C4-2B (cell line): ENCODE measurements at regions not wholly inside any gene's neighbourhood (a gene's known extent, or its start where the extent isn't known, plus 50 kb on each side); places are given as distances from the start of the nearest gene placed in this dataset.

Experiments used
- H3K27ac ChIP-seq: fragments of 450-650 bp; 2 replicates; pipeline ENCODE4 v1.5.1; 2017
- ZFX ChIP-seq: fragments of 450-650 bp; IDR thresholded peaks from 2 replicates; pipeline ENCODE4 v1.6.1; 2017
- TF ChIP-seq, protein P1 (sequence below): fragments of 450-650 bp; conservative IDR thresholded peaks from 2 replicates; pipeline ENCODE4 v1.5.1; 2017; ENCODE audit warnings: mild to moderate bottlenecking

GRCh38 chr11:33467966-33468365, 210.8 kb downstream of the HIPK3 start:
- TF ChIP-seq, protein P1, sequence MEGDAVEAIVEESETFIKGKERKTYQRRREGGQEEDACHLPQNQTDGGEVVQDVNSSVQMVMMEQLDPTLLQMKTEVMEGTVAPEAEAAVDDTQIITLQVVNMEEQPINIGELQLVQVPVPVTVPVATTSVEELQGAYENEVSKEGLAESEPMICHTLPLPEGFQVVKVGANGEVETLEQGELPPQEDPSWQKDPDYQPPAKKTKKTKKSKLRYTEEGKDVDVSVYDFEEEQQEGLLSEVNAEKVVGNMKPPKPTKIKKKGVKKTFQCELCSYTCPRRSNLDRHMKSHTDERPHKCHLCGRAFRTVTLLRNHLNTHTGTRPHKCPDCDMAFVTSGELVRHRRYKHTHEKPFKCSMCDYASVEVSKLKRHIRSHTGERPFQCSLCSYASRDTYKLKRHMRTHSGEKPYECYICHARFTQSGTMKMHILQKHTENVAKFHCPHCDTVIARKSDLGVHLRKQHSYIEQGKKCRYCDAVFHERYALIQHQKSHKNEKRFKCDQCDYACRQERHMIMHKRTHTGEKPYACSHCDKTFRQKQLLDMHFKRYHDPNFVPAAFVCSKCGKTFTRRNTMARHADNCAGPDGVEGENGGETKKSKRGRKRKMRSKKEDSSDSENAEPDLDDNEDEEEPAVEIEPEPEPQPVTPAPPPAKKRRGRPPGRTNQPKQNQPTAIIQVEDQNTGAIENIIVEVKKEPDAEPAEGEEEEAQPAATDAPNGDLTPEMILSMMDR, result no peak
- no peak for TF ChIP-seq ZFX
- no peak overlapping the region for H3K27ac ChIP-seq

GRCh38 chr11:33463059-33463458, 205.9 kb downstream of the HIPK3 start:
- no peak for TF ChIP-seq ZFX
- TF ChIP-seq, protein P1, result no peak
- no peak overlapping the region for H3K27ac ChIP-seq

- TF ChIP-seq, protein P1, result no peak
- no peak for TF ChIP-seq ZFX
These were observed 204.4 kb downstream of the HIPK3 start for GRCh38 chr11:33461369-33462125.

DNA sequence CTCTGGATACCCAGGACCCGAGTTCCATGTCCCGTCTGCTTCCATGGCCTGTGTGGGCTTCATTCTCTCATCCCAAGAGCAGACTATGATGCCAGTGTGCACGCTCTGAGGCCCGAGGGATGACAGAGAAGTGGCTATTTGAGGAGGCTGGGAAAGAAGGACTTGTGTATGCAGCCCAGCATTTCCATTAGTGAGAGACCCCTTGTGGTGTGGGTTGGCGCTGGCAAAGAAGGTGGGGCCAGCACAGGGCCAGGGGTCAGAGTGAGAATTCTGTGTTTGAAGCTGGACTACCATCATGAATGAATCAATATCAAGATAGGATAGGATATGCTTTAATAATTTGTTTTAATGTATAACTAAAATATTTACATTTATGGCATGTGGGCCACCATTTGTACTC, 200.8 kb downstream of the HIPK3 start:
- H3K27ac ChIP-seq, result no peak overlapping the region
- TF ChIP-seq ZFX, result no peak
- TF ChIP-seq, protein P1, result no peak

More at GRCh38 chr11:33461369-33462125, 204.4 kb downstream of the HIPK3 start:
- no peak overlapping the region for H3K27ac ChIP-seq

DNA sequence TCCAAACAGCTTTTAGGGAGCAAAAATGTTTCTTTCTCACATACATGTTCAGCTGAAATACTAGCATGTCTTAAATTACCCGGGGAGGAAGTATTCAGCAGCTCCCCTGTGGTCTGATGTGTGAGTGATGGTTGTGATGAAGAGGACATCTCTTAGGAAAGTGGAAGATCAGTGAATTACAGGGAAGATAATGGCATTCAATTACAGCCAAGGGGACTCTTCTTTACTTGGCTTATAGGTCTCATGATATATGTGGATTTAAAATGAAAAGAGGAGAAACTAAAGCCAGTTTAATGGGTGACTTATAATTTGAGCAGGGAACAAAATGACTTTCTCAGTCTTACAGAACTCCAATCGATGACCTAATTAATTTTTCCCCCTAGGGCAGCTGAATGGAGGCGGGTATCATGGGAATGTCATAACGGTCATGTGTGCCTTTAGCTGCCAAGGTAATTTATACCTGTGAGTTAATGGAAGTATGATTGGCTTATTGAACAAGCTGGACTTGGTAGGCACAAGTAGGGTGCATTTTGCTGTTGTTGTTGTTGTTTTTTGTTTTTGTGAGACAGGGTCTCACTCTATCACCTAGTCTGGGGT, 198.8 kb downstream of the HIPK3 start:
- TF ChIP-seq, protein P1, result no peak
- no peak for TF ChIP-seq ZFX
- no peak overlapping the region for H3K27ac ChIP-seq

- TF ChIP-seq ZFX, result no peak
- TF ChIP-seq, protein P1, result no peak
- no peak overlapping the region for H3K27ac ChIP-seq
These were observed 197.1 kb downstream of the HIPK3 start for GRCh38 chr11:33454264-33454663.

DNA sequence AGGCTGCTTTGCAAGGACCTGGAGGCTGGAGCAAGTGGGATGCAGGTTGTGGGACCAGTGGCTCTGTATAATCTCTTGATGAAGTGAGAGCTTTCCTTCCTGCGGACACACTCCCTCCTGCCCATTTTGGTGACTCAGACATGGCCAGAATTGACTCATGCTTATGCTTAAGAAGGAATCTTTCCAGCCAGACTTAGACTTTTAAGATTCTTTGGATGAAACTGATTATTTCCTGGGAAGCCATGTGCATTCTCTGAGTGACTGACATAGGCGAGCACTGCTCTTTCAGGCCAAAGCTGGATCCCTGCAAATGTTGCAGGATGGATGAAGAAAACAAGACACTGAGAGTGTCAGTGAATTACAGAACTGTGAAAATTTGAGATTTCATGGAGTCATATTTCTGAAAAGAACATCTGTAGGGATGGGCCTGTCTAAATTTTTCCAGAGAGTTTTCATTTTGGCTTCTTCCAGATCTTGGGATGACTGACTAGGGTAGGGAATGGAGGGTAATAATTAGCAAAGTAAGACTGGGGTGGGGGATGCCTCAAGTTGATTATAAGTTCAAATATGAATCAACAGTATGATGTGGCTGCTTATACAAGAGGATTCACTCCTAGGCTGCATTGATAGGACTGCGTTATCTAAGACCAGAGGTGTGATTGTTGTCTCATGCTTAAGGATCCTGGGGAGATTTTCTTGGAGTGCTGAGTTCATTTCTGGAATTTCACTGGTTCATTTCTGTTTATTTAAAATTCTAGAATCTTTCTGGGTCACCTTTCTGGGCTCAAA, 195.8 kb downstream of the HIPK3 start:
- TF ChIP-seq ZFX, result no peak
- TF ChIP-seq, protein P1, result no peak
- H3K27ac ChIP-seq, result no peak overlapping the region
